ENCODE measurements at regions not wholly inside any gene's neighbourhood (a gene's known extent, or its start where the extent isn't known, plus 50 kb on each side); places are given as distances from the start of the nearest gene placed in this dataset.

DNA sequence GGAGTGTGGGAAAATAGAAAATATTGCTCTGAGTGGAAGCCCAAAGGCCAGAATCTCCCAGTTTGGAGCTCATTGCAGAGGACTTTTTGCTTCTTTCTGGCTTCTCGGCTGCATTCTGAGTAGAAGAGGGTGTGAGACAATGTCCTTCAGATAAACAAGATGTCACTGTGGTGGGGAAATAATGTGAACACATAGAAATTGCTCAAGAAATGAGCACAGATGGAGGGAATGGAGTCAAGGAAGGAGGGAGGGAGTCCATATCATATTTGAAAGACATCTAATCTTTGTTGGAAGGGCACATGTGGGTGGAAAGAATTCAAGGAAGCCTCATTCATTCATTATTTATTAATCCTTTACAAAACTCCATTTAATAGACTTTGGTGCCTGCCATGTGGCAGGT is 145.3 kb downstream of the FAM43A start:
- Histone ChIP-seq H2BK20ac (ENCODE audit: low read depth, low read length) (no peak overlapping the region), H3K56ac (ENCODE audit: extremely low read depth, insufficient read depth, low read length) (no peak overlapping the region), H3K4me1 (ENCODE audit: control insufficient read depth, insufficient read depth, low read length) (no peaks in the 10 kb centered on the region), H3K4ac (ENCODE audit: low read depth, low read length) (no peak overlapping the region), H2AFZ (replicated peaks; ENCODE audit: low read length, poor library complexity) (no peak overlapping the region), H2AK5ac (ENCODE audit: low read depth, low read length) (no peak overlapping the region), H2BK120ac (ENCODE audit: low read depth, low read length) (no peak overlapping the region), H4K91ac (ENCODE audit: insufficient read depth, low read depth, low read length) (no peak overlapping the region), H3K4me3 (ENCODE audit: insufficient read depth, low read depth, low read length) (no peak overlapping the region), H2BK5ac (ENCODE audit: low read depth, low read length, poor library complexity, severe bottlenecking) (no peak overlapping the region), H3K9me1 (ENCODE audit: insufficient read depth, low read length) (no peaks in the 10 kb centered on the region), H3K27me3 (ENCODE audit: control insufficient read depth, insufficient read depth, low read length) (peaks cover 4% of the 10 kb centered on the region), H4K5ac (ENCODE audit: low read depth, low read length) (no peak overlapping the region), H3K23ac (ENCODE audit: low read depth, low read length) (no peak overlapping the region), H3K4me2 (ENCODE audit: low read depth, low read length) (no peak overlapping the region), H3K9me3 (ENCODE audit: control insufficient read depth, insufficient read depth, low read length) (no peaks in the 10 kb centered on the region), H3K36me3 (ENCODE audit: control insufficient read depth, insufficient read depth, low read length) (no peaks in the 10 kb centered on the region), H3K27ac (ENCODE audit: insufficient read depth, low read length) (no peak overlapping the region), H3K79me1 (ENCODE audit: low read depth in 1 of 2, low read length in 2 of 2) (no peaks in the 10 kb centered on the region), H3K18ac (ENCODE audit: low read depth, low read length) (no peak overlapping the region), H3K9ac (ENCODE audit: low read depth, low read length) (no peak overlapping the region), H2AK9ac (replicated peaks; ENCODE audit: low read depth, low read length, poor library complexity) (no peak overlapping the region), H4K20me1 (ENCODE audit: insufficient read depth, low read length) (no peaks in the 10 kb centered on the region), H4K8ac (ENCODE audit: low read depth in 2 of 2, low read length in 2 of 2) (no peak overlapping the region), H3K14ac (replicated peaks; ENCODE audit: low read depth, low read length) (no peak overlapping the region), H2BK15ac (ENCODE audit: low read depth, low read length) (no peak overlapping the region)
- intact Hi-C loops (cut with micrococcal nuclease) = no loop called here
- ChIA-PET CTCF (no interaction called here), POLR2A (ENCODE audit: unreplicated experiment) (no interaction called here)
- TF ChIP-seq MXI1 (IDR thresholded peaks at IDR 0.05; ENCODE audit: borderline replicate concordance, low read depth, low read length) (no peak), CHD1 (IDR thresholded peaks at IDR 0.05; ENCODE audit: low read depth, low read length) (no peak), MAFK (IDR thresholded peaks at IDR 0.05; ENCODE audit: low read depth, low read length) (no peak), RCOR1 (IDR thresholded peaks at IDR 0.05; ENCODE audit: insufficient replicate concordance, low read length) (no peak), NFE2L2 (IDR thresholded peaks at IDR 0.05; ENCODE audit: low read depth, low read length) (no peak), MAZ (IDR thresholded peaks at IDR 0.05; ENCODE audit: borderline replicate concordance, low read depth, low read length) (no peak), POLR2A (IDR thresholded peaks at IDR 0.05; ENCODE audit: low read depth, low read length) (no peak), BHLHE40 (IDR thresholded peaks at IDR 0.05; ENCODE audit: low read depth, low read length) (no peak), RAD21 (IDR thresholded peaks at IDR 0.05; ENCODE audit: low read length) (no peak), RFX5 (IDR thresholded peaks at IDR 0.05; ENCODE audit: low read depth, low read length) (no peak), CEBPB (IDR thresholded peaks at IDR 0.05; ENCODE audit: low read depth, low read length) (no peak), SMC3 (IDR thresholded peaks at IDR 0.05; ENCODE audit: low read depth, low read length) (no peak), FOS (IDR thresholded peaks at IDR 0.05; ENCODE audit: low read depth, low read length) (no peak)
- TF ChIP-seq, protein P1, sequence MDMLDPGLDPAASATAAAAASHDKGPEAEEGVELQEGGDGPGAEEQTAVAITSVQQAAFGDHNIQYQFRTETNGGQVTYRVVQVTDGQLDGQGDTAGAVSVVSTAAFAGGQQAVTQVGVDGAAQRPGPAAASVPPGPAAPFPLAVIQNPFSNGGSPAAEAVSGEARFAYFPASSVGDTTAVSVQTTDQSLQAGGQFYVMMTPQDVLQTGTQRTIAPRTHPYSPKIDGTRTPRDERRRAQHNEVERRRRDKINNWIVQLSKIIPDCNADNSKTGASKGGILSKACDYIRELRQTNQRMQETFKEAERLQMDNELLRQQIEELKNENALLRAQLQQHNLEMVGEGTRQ (IDR thresholded peaks at IDR 0.05; ENCODE audit: low read depth, low read length) = no peak
- TF ChIP-seq, protein P2, sequence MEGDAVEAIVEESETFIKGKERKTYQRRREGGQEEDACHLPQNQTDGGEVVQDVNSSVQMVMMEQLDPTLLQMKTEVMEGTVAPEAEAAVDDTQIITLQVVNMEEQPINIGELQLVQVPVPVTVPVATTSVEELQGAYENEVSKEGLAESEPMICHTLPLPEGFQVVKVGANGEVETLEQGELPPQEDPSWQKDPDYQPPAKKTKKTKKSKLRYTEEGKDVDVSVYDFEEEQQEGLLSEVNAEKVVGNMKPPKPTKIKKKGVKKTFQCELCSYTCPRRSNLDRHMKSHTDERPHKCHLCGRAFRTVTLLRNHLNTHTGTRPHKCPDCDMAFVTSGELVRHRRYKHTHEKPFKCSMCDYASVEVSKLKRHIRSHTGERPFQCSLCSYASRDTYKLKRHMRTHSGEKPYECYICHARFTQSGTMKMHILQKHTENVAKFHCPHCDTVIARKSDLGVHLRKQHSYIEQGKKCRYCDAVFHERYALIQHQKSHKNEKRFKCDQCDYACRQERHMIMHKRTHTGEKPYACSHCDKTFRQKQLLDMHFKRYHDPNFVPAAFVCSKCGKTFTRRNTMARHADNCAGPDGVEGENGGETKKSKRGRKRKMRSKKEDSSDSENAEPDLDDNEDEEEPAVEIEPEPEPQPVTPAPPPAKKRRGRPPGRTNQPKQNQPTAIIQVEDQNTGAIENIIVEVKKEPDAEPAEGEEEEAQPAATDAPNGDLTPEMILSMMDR (conservative IDR thresholded peaks at IDR 0.05; ENCODE audit: low read depth, low read length) = no peak
- TF ChIP-seq, protein P3, sequence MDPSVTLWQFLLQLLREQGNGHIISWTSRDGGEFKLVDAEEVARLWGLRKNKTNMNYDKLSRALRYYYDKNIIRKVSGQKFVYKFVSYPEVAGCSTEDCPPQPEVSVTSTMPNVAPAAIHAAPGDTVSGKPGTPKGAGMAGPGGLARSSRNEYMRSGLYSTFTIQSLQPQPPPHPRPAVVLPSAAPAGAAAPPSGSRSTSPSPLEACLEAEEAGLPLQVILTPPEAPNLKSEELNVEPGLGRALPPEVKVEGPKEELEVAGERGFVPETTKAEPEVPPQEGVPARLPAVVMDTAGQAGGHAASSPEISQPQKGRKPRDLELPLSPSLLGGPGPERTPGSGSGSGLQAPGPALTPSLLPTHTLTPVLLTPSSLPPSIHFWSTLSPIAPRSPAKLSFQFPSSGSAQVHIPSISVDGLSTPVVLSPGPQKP (IDR thresholded peaks at IDR 0.05; ENCODE audit: borderline replicate concordance, low read depth, low read length) = no peak
- dilution Hi-C loops (cut with HindIII; ENCODE audit: low sequenced_read_pairs, unreplicated experiment) = no loop called here
- no peak for ATAC-seq (ENCODE audit: low read depth)
- WGBS, 2 experiments (ENCODE audit: extremely low coverage in 2 of 2, insufficient read length in 1 of 2) = no CpG with 5 or more reads among the region's 1 CpG
- in situ Hi-C loops (cut with MboI; ENCODE audit: low sequenced_read_pairs) = no loop called here
- DNase-seq = no peak
- BruUV-seq (replicated peaks) = no TSS peak

All from IMR-90 (cell line).